NCI-H2196 treated with DMSO at 0.1 percent for 48 hours (cell line): ENCODE measurements at regions not wholly inside any gene's neighbourhood (a gene's known extent, or its start where the extent isn't known, plus 50 kb on each side); places are given as distances from the start of the nearest gene placed in this dataset.
"Not testable (repeated sequence)": the region's sequence is repeated elsewhere in the genome, so short reads cannot be mapped to it uniquely, and the experiment has no call there.

Experiments used
- DNase-seq: peaks from one replicate; lab custom pipeline; 2025; ENCODE audit not compliant: unreplicated experiment; lab: John Stamatoyannopoulos, UW

DNA sequence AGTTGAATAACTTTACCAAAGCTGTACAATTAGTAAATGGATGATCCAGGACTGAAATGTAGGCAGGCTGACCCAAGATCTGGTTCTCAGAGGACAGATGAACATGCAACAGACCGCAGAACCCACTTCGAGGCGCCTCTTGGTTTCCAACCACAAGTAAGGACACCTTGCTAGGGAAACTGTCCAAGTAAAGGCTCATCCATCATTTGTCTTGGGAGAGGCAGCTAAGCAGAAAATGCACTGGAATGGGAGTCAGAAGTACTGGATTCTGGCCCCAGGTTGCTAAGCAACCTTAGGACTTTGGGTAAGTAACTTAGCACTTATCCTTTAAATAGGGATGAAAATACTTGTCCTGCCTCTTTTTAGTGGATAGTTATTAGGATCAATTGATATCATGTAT, 366.3 kb upstream of the LRRC3B start:
- no peak for DNase-seq

DNA sequence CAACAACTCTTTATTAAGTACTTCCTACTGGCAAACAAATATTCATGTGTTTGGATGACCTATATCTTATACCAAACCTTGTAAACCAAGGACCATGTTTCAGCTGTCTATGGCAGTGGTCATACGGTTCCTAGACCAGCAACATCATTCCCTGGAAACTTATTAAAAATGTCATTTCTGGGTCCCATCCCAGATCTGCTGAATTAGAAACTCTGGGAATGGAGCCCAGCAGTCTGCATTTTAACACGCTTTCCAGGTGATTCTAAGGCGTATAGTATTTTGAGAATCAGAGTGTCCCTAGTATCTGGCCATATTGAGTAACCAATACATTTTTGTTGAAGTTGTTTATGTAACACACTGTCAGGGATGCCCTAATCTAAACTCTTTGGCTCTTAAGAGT, 363.4 kb upstream of the LRRC3B start:
- DNase-seq: no peak

DNA sequence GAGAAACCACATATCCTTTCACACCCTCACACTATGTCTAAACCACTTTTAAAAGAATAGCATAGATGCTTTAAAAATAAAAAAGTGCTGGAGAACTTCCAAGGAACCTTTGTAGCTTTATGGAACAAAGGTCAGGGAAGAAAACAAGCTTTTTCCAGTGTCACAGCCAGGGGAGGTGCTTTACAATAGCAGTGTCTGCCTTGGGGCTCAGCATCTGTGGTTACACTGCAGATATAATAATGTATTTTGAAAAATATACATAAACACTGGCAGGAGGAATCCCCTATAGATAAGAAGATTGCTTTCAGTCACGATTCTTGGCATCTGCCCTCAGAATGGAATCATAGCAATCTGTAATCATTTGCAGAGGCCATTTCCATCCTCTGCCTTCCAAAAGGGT, 362.4 kb upstream of the LRRC3B start:
- no peak for DNase-seq

DNA sequence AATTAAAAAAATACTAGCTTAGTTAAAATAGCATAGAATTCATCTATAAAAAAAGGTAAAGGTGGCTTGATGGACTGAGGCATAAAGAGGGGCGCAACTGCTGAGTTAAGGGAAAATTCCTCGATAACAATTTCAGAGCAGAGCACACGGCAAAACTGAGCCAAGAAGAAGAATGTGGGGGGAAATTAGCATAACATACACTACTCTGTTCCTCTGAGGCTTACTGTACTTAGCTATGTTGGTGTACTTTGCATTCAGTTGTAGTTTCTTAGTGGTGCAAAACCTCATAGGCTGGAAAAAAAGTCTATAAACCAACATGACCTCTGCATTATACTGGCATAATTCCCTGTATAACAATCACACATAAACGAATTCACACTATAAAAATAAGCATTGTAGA, 357.9 kb upstream of the LRRC3B start:
- DNase-seq: no peak

DNA sequence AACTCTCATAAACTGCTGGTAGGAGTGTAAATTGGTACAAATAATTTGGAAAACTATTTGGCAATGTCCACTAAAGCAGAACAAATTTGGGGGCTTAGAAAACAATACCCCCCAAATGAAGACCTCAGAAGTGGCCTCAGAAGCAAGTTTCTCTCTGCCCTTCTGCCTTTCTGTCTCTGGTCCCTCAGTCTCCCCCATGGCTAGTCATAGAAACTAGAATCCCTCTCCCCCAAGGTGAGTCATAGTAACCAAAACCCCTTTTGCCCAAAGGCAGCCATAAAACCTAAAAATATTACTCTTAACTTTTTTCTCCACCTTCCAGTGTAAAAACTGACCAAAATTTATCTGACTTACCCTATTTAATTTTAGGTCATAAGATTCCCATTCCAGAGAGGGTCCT, 350.7 kb upstream of the LRRC3B start:
- no peak for DNase-seq

DNA sequence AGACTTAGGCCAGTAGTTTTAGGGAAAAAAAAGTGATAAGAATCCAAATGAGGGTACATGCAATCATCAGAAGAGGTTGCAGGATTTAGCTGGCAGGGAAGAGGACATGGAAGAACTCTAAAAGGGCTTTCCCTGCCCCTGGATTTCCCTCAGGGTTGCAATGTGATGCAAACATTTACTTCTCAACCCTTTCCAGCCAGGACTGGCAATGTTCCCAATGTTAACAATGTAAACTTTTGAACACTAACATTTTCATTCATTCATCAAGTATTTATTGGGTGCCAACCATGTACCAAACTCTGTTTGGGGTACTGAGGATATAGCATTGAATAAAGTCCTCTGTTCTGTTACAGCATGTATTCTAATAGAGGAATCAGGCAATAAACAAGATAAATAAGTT, 349.4 kb upstream of the LRRC3B start:
- DNase-seq: no peak

DNA sequence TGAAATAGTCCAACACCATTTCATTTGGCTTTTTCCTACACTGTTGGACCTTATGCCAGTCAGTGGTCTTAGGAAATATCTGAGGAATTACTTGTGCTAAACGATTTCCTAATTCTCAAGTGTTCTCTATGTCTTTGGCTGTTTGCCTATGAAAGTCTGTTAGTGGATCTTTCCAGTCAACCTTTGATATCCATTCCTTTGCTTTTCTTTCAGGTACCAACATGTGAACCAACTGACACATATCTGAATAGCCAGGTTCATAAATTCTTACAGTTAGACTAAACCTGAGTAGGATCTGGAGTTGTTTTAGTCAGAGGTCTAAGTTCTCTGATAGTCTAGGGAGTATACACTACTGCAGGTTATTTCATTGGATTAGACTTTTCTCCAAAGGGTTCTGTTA, 343.5 kb upstream of the LRRC3B start:
- DNase-seq: no peak

DNA sequence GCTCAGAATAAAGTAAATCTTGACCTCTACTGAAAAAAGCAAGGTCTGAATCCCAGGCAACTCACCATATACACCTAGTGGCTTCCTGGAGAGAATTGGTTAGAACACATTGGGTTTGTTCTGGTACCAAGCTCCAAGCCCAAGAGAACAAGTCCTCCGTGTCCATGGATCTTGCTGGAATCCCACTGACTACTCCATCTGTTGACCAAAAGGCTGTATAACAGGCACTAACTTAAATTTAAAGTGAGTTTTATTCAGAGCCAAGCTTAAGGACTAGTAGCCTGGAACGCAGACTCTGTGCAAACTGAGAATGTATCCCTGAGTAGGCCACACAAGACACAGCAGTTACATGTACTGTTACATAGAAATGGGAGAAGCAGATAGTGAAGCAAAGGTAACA, 342.1 kb upstream of the LRRC3B start:
- no peak for DNase-seq

DNA sequence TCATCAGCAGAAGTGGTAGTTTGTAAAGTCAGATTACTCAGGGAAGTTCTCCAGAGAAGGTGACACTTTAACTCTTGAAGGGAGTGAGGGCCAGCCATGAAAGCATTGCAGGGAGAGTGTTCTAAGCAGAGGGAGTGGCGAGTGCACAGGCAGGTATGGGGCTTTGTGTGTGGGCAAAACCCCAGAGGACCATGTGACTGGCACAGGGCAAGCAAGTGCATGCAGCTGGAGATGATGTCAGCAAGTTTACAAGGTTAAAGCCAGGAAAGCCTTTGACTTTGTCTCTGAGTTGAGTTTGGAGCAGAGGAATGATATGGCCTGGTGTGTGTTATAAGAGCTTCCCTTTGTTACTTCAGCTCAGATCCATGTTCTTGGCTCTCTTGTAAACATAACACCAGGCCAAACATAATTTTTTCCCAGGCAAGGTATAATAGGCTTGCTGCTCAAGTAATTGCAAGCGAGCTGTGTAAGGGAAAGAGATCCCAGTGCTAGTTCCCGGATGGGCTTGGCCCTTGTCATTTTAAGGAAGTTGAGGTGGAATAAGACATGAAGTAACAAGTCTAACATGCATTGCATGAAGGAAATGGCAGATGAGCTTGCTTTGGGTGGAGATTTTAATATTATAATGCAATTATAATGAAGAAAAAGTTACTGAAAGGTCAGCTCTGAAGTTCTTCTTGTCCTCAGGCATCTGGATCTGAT, 341.1 kb upstream of the LRRC3B start:
- DNase-seq: no peak

DNA sequence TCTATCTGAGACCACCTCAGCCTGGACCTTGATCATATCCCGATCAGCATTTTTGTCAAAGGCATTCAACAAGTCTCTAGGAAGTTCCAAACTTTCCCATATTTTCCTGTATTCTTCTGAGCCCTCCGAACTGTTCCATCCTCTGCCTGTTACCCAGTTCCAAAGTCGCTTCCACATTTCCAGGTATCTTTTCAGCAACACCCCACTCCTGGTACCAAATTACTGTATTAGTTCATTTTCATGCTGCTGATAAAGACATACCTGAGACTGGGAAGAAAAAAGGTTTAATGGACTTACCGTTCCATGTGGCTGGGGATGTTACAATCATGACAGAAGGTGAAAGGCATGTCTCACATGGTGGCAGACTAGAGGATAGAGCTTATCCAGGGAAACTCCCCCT, 338.1 kb upstream of the LRRC3B start:
- not testable (repeated sequence) for DNase-seq

DNA sequence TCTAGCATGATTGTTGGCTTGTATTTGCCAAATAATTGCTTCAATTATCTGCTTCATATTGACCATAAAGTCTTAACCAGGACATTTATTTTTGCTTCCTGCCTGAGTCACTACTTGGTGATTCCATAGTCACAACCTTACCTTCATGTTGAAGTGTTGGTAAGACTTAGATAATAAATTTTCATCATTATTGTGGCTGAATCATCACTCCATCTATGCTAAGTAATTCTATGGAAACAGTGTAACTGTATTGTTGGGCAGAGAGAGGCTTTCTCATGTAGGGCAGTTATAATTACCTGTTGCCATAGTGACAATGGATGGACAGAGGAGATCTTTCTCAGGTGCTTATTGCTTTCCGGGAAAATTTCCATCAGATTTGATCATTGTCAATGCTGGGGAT, 330.7 kb upstream of the LRRC3B start:
- no peak for DNase-seq

DNA sequence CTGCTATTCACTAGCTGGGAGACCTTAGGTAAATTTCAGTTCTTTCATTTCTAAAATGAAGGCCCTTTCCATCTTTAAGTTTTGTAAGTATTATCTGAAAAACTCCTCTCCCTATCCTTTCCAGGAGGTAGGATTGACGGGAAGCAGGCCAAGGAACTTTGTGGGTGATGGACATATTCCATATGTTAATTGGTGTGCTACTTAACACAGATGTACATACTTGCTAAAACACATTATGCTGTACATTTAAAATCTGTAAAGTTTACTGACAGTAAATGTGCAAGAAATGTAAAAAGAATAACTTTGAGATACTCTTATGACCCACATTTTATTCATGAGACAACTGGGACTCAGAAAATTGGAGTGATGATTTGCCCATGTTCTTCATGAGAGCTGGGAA, 329.8 kb upstream of the LRRC3B start:
- no peak for DNase-seq

DNA sequence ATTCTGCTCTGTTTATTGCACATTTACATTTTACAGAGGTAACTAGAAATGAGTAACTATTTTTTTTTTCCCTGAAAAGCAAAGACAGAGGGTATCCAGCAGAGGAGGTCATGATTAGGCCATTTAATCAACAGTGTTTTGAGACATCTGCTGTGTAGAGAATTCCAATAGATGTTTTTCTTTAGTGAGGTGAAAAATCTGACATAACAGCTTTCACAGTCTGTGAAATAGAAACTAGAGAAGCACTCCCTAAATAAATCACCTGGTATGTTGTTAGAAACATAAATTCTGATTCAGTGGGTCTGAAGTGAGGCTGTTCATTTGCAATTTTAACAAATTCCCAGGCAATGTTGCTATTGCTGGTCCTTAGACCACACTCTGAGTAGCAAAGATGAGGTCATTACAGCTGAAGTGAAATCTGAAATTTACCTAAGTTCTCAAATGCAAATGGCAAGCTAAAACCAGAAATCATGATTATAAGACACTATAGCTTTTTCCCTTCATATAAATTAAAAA, 329.2 kb upstream of the LRRC3B start:
- DNase-seq: no peak

DNA sequence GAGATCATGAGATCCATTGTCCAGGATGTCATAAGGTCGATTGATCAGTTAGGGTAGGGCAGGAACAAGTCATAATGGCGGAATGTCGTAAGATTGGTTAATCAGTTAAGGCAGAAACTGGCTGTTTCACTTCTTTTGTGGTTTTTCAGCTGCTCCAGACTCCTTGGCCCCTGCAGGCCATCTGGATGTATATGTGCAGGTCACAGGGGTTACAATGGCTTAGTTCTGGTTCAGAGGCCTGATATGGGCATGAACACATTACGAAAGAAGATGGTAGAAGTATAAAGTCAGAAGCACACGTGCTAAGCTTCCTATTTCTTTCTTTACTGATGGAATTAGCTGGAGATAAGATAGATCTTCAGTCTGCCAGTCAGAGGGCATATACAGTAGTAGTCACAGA, 315.4 kb upstream of the LRRC3B start:
- DNase-seq: no peak

DNA sequence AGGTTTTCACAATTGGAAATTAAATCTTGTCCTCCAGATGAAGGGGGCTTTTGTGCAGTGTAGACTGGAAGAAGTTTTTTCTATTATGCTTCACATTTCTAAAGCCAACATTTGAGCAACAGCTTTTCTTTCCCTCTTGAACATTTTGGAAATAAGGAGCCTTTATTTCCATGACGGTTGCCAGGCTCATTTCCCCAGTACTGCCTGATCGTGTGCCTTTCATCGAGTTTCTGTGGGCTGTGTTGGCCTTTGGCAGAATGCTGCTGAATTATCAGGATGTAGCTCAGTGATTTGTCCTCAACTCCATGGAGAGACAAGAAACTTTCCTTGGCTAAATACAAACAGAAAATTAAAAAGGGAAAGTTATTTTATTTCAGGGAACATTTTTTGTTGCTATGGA, 314.8 kb upstream of the LRRC3B start:
- DNase-seq: no peak

DNA sequence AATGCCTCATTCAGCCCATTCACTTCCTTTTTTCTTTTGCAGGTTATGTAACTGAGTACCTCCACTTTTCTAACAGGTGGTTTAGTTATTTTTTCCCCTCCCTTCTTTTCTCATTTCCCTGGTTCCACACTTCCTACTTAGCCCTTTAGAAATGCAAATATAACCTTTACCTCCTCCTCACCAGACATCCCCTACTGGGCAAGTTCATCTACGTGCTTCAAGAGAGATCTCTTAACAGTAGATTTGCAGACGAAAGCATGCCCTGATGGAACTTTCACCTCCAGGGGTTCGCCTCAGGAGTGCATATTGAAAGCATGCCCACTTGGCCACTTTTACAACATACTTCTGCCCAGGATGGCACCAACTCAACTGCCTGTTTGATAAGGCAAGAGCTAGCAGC, 314.1 kb upstream of the LRRC3B start:
- DNase-seq: no peak

DNA sequence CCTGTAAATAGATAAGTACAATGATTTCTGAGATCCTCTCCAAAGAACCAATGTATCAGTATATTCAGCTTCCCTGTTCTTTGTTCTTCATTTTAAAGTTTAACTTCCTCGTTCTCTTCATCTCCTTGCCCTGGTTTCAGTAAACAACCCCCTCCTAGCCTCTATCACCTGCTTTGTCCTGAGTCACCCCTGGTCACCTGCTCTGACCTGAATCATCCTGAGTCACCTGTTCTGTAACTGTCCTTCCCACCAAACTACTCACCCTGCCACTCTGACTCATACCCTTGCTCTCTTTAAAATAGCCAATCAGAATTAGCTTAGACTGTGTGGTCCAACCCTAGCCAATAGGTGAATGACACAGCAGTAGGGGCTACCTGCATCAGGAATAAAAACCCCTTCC, 313.0 kb upstream of the LRRC3B start:
- not testable (repeated sequence) for DNase-seq

DNA sequence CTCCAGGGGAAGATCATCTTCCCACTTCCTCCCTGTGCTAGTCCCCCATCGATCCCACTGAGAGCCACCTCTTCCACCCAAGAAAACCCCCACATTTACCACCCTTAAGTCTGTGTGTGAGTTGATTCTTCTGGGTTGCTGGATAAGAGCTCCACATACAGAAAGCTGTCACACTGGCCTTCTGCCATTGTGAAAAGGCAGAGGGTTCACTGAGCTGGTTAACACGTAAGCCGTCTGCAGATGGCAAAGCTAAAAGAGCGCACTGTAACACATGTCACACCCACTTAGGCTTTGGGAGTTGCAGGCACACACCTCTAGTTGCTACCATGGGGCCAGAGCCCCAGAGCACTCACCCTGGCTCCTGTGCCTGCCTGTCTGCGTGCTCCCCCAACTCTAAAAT, 309.8 kb upstream of the LRRC3B start:
- no peak for DNase-seq

DNA sequence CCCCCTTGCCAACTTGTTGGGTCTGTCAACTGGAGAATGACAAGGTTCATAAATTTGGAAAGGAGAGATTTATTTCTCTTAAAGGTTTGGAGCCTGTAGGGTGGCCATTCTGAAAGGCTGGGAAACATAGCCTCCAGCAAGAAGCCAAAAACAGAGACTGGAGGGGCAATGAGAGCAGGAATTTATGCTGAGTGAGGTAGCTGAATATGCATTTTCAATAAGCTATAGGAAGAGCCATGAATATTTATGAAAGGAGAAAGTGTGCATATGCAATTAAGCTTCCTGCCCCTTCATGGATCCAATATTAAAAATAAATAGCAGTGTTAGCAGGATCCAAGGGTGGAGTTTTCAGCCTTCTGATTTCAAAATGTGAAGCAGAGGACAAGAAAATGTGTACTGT, 306.1 kb upstream of the LRRC3B start:
- DNase-seq: no peak

DNA sequence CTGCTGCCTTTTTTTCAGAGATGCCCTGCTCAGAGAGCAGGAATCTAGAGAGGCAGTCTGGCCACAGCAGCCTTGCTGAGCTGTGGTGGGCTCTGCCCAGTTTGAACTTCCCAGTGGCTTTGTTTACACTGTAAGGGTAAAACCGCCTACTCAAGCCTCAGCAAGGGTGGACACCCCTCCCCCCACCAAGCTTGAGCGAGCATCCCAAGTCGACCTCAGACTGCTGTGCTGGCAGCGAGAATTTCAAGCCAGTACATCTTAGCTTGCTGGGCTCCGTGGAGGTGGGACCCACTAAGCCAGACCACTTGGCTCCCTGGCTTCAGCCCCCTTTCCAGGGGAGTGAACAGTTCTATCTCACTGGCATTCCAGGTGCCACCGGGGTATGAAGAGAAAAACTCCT, 298.8 kb upstream of the LRRC3B start:
- DNase-seq: not testable (repeated sequence)

DNA sequence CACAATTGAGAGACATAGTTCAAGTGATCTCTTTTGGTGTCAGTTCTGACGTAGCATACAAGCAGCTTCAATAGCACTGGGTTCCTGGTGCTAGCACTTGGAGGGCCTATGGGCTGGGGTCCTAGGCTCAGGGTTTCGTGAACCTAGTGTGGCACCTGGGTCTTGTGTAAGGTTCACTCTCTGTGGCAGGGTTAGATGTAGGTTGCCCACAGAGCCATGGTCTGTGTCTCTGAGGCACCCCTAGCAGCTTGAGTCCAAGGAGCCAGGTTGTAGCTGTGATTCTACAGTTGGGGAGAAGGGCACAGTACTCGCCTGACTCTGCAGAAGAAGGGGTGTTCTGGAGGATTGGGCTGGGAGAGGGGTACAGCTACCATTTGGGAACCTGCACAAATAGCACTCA, 282.6 kb upstream of the LRRC3B start:
- no peak for DNase-seq

DNA sequence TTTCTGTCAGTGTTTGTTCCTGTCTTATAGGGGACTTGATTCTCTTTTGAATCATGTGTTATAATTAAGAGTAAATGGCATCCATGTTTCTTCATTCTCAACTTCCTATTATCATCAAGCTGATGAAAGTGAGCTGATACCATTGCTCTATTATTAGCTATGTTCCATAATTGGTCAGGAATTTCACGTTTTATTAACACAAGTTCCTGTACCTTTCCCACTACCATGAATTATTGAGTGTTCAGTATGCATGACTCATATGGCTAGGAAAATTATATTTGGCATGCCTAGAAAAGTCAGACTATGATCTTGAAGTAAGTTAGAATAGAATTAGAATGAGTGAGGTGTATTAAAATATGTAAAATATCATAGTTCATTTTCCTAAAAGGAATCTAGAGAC, 278.9 kb upstream of the LRRC3B start:
- no peak for DNase-seq

DNA sequence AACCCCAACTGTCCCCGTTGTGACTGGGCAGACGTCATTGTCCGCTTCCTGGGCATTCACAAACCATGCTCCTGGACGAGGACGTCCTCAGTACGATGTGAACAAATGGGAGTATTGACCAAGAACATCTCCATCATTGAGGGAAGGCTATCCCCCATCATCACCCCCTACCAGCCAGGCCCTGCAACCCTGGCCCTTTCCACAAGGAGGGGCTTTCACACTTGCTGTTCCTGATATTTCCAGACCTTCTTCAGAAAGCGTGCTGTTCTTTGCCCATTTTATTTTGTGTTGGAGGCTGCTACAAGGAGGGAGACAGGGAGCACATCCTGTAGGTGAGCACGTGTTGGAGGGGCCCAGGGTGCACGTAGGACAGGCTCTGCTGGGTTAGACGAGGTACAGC, 277.0 kb upstream of the LRRC3B start:
- DNase-seq: no peak
